SJSA1 (cell line): ENCODE measurements at regions not wholly inside any gene's neighbourhood (a gene's known extent, or its start where the extent isn't known, plus 50 kb on each side); places are given as distances from the start of the nearest gene placed in this dataset.
"Not testable (repeated sequence)": the region's sequence is repeated elsewhere in the genome, so short reads cannot be mapped to it uniquely, and the experiment has no call there.

Experiments
- DNase-seq, 2 experiments: peaks; one replicate each; pipeline ENCODE4 v3.0.0-alpha.2; 2015 to 2020; ENCODE audit warnings: low spot score in 2 of 2, low read depth in 1 of 2
- H3K27ac ChIP-seq: fragments of 250-450 bp; sonication (Bioruptor Pico); 2 replicates; pipeline ENCODE4 v1.5.1; 2020; ENCODE audit warnings: mild to moderate bottlenecking, moderate library complexity
- H3K27me3 ChIP-seq: fragments of 250-450 bp; sonication (Bioruptor Pico); replicated peaks from 2 replicates; pipeline ENCODE4 v1.5.1; 2020; ENCODE audit warnings: mild to moderate bottlenecking, moderate library complexity
- H3K36me3 ChIP-seq: fragments of 250-450 bp; sonication (Bioruptor Pico); 2 replicates; pipeline ENCODE4 v1.5.1; 2020; ENCODE audit warnings: mild to moderate bottlenecking
- H3K4me1 ChIP-seq: fragments of 250-450 bp; sonication (Bioruptor Pico); replicated peaks from 2 replicates; pipeline ENCODE4 v1.6.1; 2021; ENCODE audit warnings: mild to moderate bottlenecking
- H3K4me3 ChIP-seq: fragments of 250-450 bp; sonication (Bioruptor Pico); 2 replicates; pipeline ENCODE4 v1.5.1; 2020; ENCODE audit warnings: mild to moderate bottlenecking
- H3K9me3 ChIP-seq: fragments of 250-450 bp; sonication (Bioruptor Pico); replicated peaks from 2 replicates; pipeline ENCODE4 v1.5.1; 2020; ENCODE audit warnings: mild to moderate bottlenecking

- no peak overlapping the region for H3K4me3 ChIP-seq
- H3K4me1 ChIP-seq: no peaks in the 10 kb centered on the region
- peaks cover 3% of the 10 kb centered on the region for H3K9me3 ChIP-seq
- no peak overlapping the region for H3K27ac ChIP-seq
- no peaks in the 10 kb centered on the region for H3K27me3 ChIP-seq
- H3K36me3 ChIP-seq: no peaks in the 10 kb centered on the region
- DNase-seq: no peak
Measured at GRCh38 chr4:134548052-134548628, 346.6 kb upstream of the PABPC4L start.

- Histone ChIP-seq H3K27ac (no peak overlapping the region), H3K9me3 (peaks cover 3% of the 10 kb centered on the region), H3K4me3 (no peak overlapping the region), H3K36me3 (no peaks in the 10 kb centered on the region), H3K4me1 (no peaks in the 10 kb centered on the region), H3K27me3 (no peaks in the 10 kb centered on the region)
- no peak for DNase-seq
Measured at GRCh38 chr4:134546279-134546678, 344.7 kb upstream of the PABPC4L start.

GRCh38 chr4:134544303-134544770 lies 342.7 kb upstream of the PABPC4L start:
- H3K27ac ChIP-seq: no peak overlapping the region
- no peaks in the 10 kb centered on the region for H3K36me3 ChIP-seq
- no peak overlapping the region for H3K4me3 ChIP-seq
- H3K9me3 ChIP-seq: peaks cover 3% of the 10 kb centered on the region
- H3K27me3 ChIP-seq: no peaks in the 10 kb centered on the region
- no peak for DNase-seq
- no peaks in the 10 kb centered on the region for H3K4me1 ChIP-seq

GRCh38 chr4:134540588-134540987 lies 339.0 kb upstream of the PABPC4L start:
- Histone ChIP-seq H3K4me1 (no peaks in the 10 kb centered on the region), H3K27me3 (no peaks in the 10 kb centered on the region), H3K27ac (no peak overlapping the region), H3K4me3 (no peak overlapping the region), H3K9me3 (peaks cover 3% of the 10 kb centered on the region), H3K36me3 (no peaks in the 10 kb centered on the region)
- DNase-seq: no peak

GRCh38 chr4:134539729-134540231 lies 338.2 kb upstream of the PABPC4L start:
- Histone ChIP-seq H3K36me3 (no peaks in the 10 kb centered on the region), H3K27me3 (no peaks in the 10 kb centered on the region), H3K27ac (no peak overlapping the region), H3K4me3 (no peak overlapping the region), H3K9me3 (peaks cover 3% of the 10 kb centered on the region), H3K4me1 (no peaks in the 10 kb centered on the region)
- DNase-seq: no peak

GRCh38 chr4:134537701-134538100 lies 336.1 kb upstream of the PABPC4L start:
- H3K36me3 ChIP-seq: no peaks in the 10 kb centered on the region
- DNase-seq: no peak
- no peaks in the 10 kb centered on the region for H3K9me3 ChIP-seq
- H3K4me1 ChIP-seq: no peaks in the 10 kb centered on the region
- no peaks in the 10 kb centered on the region for H3K27me3 ChIP-seq
- H3K27ac ChIP-seq: no peak overlapping the region
- H3K4me3 ChIP-seq: no peak overlapping the region

- Histone ChIP-seq H3K27me3 (no peaks in the 10 kb centered on the region), H3K36me3 (no peaks in the 10 kb centered on the region), H3K9me3 (no peaks in the 10 kb centered on the region), H3K27ac (no peak overlapping the region), H3K4me1 (no peaks in the 10 kb centered on the region), H3K4me3 (no peak overlapping the region)
- DNase-seq: no peak
Measured at GRCh38 chr4:134533068-134533467, 331.5 kb upstream of the PABPC4L start.

- Histone ChIP-seq H3K36me3 (no peaks in the 10 kb centered on the region), H3K4me1 (no peaks in the 10 kb centered on the region), H3K27me3 (no peaks in the 10 kb centered on the region), H3K9me3 (no peaks in the 10 kb centered on the region), H3K4me3 (no peak overlapping the region), H3K27ac (no peak overlapping the region)
- DNase-seq: no peak
Measured at GRCh38 chr4:134531013-134531412, 329.4 kb upstream of the PABPC4L start.

- H3K9me3 ChIP-seq: no peaks in the 10 kb centered on the region; the same call in 1 of the 2 replicates
- no peak for DNase-seq
Measured at GRCh38 chr4:134529629-134530028, 328.0 kb upstream of the PABPC4L start.

GRCh38 chr4:134518574-134519217 lies 317.1 kb upstream of the PABPC4L start:
- H3K27me3 ChIP-seq: no peaks in the 10 kb centered on the region
- no peaks in the 10 kb centered on the region for H3K36me3 ChIP-seq
- H3K9me3 ChIP-seq: peaks cover 3% of the 10 kb centered on the region
- H3K4me3 ChIP-seq: no peak overlapping the region
- no peaks in the 10 kb centered on the region for H3K4me1 ChIP-seq
- DNase-seq: no peak
- H3K27ac ChIP-seq: no peak overlapping the region

More at GRCh38 chr4:134529629-134530028, 328.0 kb upstream of the PABPC4L start:
- H3K36me3 ChIP-seq: no peaks in the 10 kb centered on the region
- no peak overlapping the region for H3K27ac ChIP-seq
- H3K27me3 ChIP-seq: no peaks in the 10 kb centered on the region
- no peaks in the 10 kb centered on the region for H3K4me1 ChIP-seq
- H3K4me3 ChIP-seq: no peak overlapping the region

GRCh38 chr4:134510544-134510943 lies 309.0 kb upstream of the PABPC4L start:
- DNase-seq: no peak
- H3K9me3 ChIP-seq: peaks cover 3% of the 10 kb centered on the region; the same call in 1 of the 2 replicates
- H3K27ac ChIP-seq: no peak overlapping the region
- H3K4me3 ChIP-seq: no peak overlapping the region
- H3K27me3 ChIP-seq: no peaks in the 10 kb centered on the region
- no peaks in the 10 kb centered on the region for H3K36me3 ChIP-seq
- no peaks in the 10 kb centered on the region for H3K4me1 ChIP-seq

- Histone ChIP-seq H3K9me3 (peaks cover 3% of the 10 kb centered on the region; the same call in 1 of the 2 replicates), H3K4me3 (no peak overlapping the region), H3K27ac (no peak overlapping the region), H3K36me3 (no peaks in the 10 kb centered on the region), H3K27me3 (no peaks in the 10 kb centered on the region), H3K4me1 (no peaks in the 10 kb centered on the region)
- DNase-seq: no peak
Measured at GRCh38 chr4:134505511-134505910, 303.9 kb upstream of the PABPC4L start.

- 0 out of 2 replicates have a peak, but pooled peaks cover under 1% of the 10 kb centered on the region for H3K9me3 ChIP-seq
- no peak overlapping the region for H3K4me3 ChIP-seq
- no peaks in the 10 kb centered on the region for H3K36me3 ChIP-seq
- no peak overlapping the region for H3K27ac ChIP-seq
- H3K4me1 ChIP-seq: no peaks in the 10 kb centered on the region
- no peaks in the 10 kb centered on the region for H3K27me3 ChIP-seq
- no peak for DNase-seq
Measured at GRCh38 chr4:134501973-134502643, 300.5 kb upstream of the PABPC4L start.

- H3K9me3 ChIP-seq, H3K27ac ChIP-seq, DNase-seq, H3K4me3 ChIP-seq, H3K4me1 ChIP-seq, H3K27me3 ChIP-seq, H3K36me3 ChIP-seq: not testable (repeated sequence)
Measured at GRCh38 chr4:134501488-134501887, 299.9 kb upstream of the PABPC4L start.
